HEK293 (cell line): ENCODE measurements at regions not wholly inside any gene's neighbourhood (a gene's known extent, or its start where the extent isn't known, plus 50 kb on each side); places are given as distances from the start of the nearest gene placed in this dataset.
"Not testable (repeated sequence)": the region's sequence is repeated elsewhere in the genome, so short reads cannot be mapped to it uniquely, and the experiment has no call there.

ENCODE experiments used
- PBX3 ChIP-seq: sonication (generic); formaldehyde crosslinking; IDR thresholded peaks from 2 replicates; pipeline ENCODE4 v1.8.1; 2022; ENCODE audit warnings: mild to moderate bottlenecking, moderate library complexity, missing genetic modification reagents
- ZNF350 ChIP-seq: fragments of 450-650 bp; formaldehyde crosslinking; IDR thresholded peaks from 2 replicates; pipeline ENCODE4 v1.5.0; 2017; ENCODE audit warnings: missing biosample characterization, mild to moderate bottlenecking, missing genetic modification characterization
- ZNF624 ChIP-seq: fragments of 450-650 bp; formaldehyde crosslinking; IDR thresholded peaks from 2 replicates; pipeline ENCODE4 v1.5.1; 2017; ENCODE audit warnings: missing biosample characterization, missing genetic modification characterization

- TF ChIP-seq PBX3; ZNF624 (tag by site-specific recombination); ZNF350: not testable (repeated sequence)
Measured at GRCh38 chr13:72545895-72546294, 181.5 kb downstream of the MZT1 start.
